IgD-negative memory B cell (primary cell): ENCODE measurements at regions not wholly inside any gene's neighbourhood (a gene's known extent, or its start where the extent isn't known, plus 50 kb on each side); places are given as distances from the start of the nearest gene placed in this dataset.
"Not testable (repeated sequence)": the region's sequence is repeated elsewhere in the genome, so short reads cannot be mapped to it uniquely, and the experiment has no call there.

Source experiments
- H3K27ac Mint-ChIP-seq, 3 donors: one replicate each; pipeline ENCODE4 v1.8.0; 2020 to 2022; ENCODE audit warnings: mild to moderate bottlenecking in 3 of 3, mixed read lengths in 3 of 3, moderate library complexity in 1 of 3
- H3K27me3 Mint-ChIP-seq: one replicate; pipeline ENCODE4 v1.8.0; 2021; ENCODE audit warnings: mixed read lengths
- H3K36me3 Mint-ChIP-seq: one replicate; pipeline ENCODE4 v1.8.0; 2020; ENCODE audit warnings: mild to moderate bottlenecking, mixed read lengths
- H3K4me1 Mint-ChIP-seq, 3 donors: one replicate each; pipeline ENCODE4 v1.8.0; 2020 to 2022; ENCODE audit warnings: mixed read lengths in 3 of 3, mild to moderate bottlenecking in 1 of 3
- H3K4me3 Mint-ChIP-seq, 4 donors: one replicate each; pipeline ENCODE4 v1.8.0; 2020 to 2022; ENCODE audit warnings: mild to moderate bottlenecking in 4 of 4, mixed read lengths in 4 of 4, moderate library complexity in 3 of 4
- H3K9me3 Mint-ChIP-seq, 3 donors: one replicate each; pipeline ENCODE4 v1.8.0; 2020 to 2021; ENCODE audit warnings: mixed read lengths in 3 of 3, mild to moderate bottlenecking in 1 of 3

- Mint-ChIP-seq H3K9me3 (peaks cover 3 to 4% (median 3%) of the 10 kb centered on the region in 3 donors), H3K36me3 (peaks cover 4% of the 10 kb centered on the region), H3K27me3 (peaks cover 3% of the 10 kb centered on the region), H3K4me3 (no peak overlapping the region), H3K27ac (no peak overlapping the region), H3K4me1 (no peaks in the 10 kb centered on the region)
Measured at GRCh38 chr1:38197312-38198061, 150.9 kb upstream of the POU3F1 start.

- Mint-ChIP-seq H3K4me1 (peaks cover 0 to 2% (median 0%) of the 10 kb centered on the region in 3 donors), H3K9me3 (peaks cover 0 to under 1% (median 0%) of the 10 kb centered on the region in 3 donors), H3K27me3 (peaks cover 3% of the 10 kb centered on the region), H3K4me3 (no peak overlapping the region), H3K36me3 (no peaks in the 10 kb centered on the region), H3K27ac (no peak overlapping the region)
Measured at GRCh38 chr1:38194472-38194871, 147.9 kb upstream of the POU3F1 start.

- H3K4me1 Mint-ChIP-seq = peaks cover 0 to 2% (median 0%) of the 10 kb centered on the region in 3 donors
- no peak overlapping the region for H3K4me3 Mint-ChIP-seq
- H3K9me3 Mint-ChIP-seq = no peaks in the 10 kb centered on the region
- H3K36me3 Mint-ChIP-seq = no peaks in the 10 kb centered on the region
- no peak overlapping the region for H3K27ac Mint-ChIP-seq
- peaks cover 1% of the 10 kb centered on the region for H3K27me3 Mint-ChIP-seq
Measured at GRCh38 chr1:38193040-38193439, 146.4 kb upstream of the POU3F1 start.

GRCh38 chr1:38191461-38191860 lies 144.9 kb upstream of the POU3F1 start:
- Mint-ChIP-seq H3K4me1 (peaks cover 0 to 2% (median 0%) of the 10 kb centered on the region in 3 donors), H3K36me3 (no peaks in the 10 kb centered on the region), H3K4me3 (no peak overlapping the region), H3K9me3 (no peaks in the 10 kb centered on the region), H3K27me3 (no peaks in the 10 kb centered on the region), H3K27ac (peak overlapping the region in 2 of 3 donors; percentile 59 to 81)

- peaks cover 2% of the 10 kb centered on the region for H3K27me3 Mint-ChIP-seq
- H3K4me3 Mint-ChIP-seq = no peak overlapping the region
- H3K36me3 Mint-ChIP-seq = no peaks in the 10 kb centered on the region
- H3K4me1 Mint-ChIP-seq = peaks cover 0 to 2% (median 0%) of the 10 kb centered on the region in 3 donors
- no peaks in the 10 kb centered on the region for H3K9me3 Mint-ChIP-seq
- peak overlapping the region in 1 of 3 donors; percentile 81 for H3K27ac Mint-ChIP-seq
Measured at GRCh38 chr1:38190983-38191382, 144.4 kb upstream of the POU3F1 start.

DNA sequence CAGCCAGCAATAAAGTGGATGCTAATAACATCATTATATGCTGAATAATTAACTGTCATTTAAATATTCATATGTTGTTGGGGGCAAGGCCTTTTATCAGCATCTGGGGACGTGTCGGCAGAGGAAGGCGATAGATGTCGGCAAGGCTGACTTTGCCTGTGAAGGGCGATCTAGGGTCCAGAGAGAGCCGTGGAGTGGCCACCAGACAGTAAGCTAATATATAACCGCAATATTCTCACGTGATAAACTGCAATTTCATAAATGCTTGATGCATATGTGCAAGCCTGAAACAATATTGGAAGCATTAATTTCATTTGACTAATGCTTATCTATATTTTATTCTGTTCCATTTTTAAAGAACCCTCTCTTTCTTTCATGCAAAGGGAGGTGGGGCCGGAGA lies 141.0 kb upstream of the POU3F1 start:
- Mint-ChIP-seq H3K4me1 (peaks cover 0 to 2% (median 2%) of the 10 kb centered on the region in 3 donors), H3K4me3 (no peak overlapping the region), H3K27ac (no peak overlapping the region), H3K36me3 (no peaks in the 10 kb centered on the region), H3K27me3 (peaks cover 4% of the 10 kb centered on the region), H3K9me3 (no peaks in the 10 kb centered on the region)

DNA sequence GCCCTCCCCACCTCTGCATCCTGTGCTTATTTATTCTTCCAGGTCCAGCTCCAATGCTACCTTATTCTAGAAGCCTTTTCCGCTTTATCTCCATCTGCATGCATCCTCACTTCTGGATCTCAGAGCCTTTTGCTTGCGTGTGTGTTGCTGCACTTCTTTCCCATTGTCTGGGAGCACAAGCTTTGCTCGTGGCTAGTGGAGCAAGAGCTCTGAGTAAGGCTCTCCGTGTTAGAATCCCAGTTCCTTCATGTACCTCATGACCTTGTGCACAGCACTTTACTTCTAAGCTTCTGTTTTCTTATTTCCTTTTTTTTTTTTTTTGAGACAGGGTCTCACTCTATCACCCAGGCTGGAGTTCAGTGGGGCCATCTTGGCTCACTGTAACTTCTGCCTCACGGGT lies 140.0 kb upstream of the POU3F1 start:
- no peak overlapping the region for H3K4me3 Mint-ChIP-seq
- peaks cover 4% of the 10 kb centered on the region for H3K27me3 Mint-ChIP-seq
- H3K27ac Mint-ChIP-seq = no peak overlapping the region
- H3K4me1 Mint-ChIP-seq = peaks cover 0 to 2% (median 2%) of the 10 kb centered on the region in 3 donors
- no peaks in the 10 kb centered on the region for H3K9me3 Mint-ChIP-seq
- no peaks in the 10 kb centered on the region for H3K36me3 Mint-ChIP-seq

GRCh38 chr1:38185913-38186312 lies 139.3 kb upstream of the POU3F1 start:
- Mint-ChIP-seq H3K9me3 (no peaks in the 10 kb centered on the region), H3K27me3 (peaks cover 4% of the 10 kb centered on the region), H3K27ac (peak overlapping the region in 1 of 3 donors; percentile 54), H3K4me3 (no peak overlapping the region), H3K4me1 (peaks cover 0 to 2% (median 2%) of the 10 kb centered on the region in 3 donors), H3K36me3 (no peaks in the 10 kb centered on the region)

GRCh38 chr1:38183747-38184146 lies 137.2 kb upstream of the POU3F1 start:
- Mint-ChIP-seq H3K4me1 (peaks cover 0 to 2% (median 0%) of the 10 kb centered on the region in 3 donors), H3K9me3 (peaks cover 0 to 2% (median 0%) of the 10 kb centered on the region in 3 donors), H3K36me3 (no peaks in the 10 kb centered on the region)

DNA sequence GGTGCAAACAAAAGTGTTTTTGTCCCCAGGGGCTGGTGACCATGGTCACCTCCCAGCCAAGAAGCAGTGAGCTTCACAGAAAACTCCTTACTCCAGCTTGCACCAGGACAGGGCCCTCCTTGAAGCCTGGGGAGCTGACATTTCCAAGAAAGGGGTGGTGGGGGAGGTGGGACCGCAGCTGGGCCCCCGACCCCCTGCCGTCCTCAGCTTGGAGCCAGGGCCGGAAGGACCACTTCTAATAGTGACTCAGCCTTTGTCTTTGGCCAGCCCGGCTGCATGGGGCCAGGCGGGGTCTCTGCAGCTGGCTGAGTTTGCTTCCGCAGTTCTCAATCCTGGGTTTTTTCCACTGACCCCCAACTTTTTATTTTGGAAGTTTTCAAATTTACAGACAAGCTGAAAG lies 136.5 kb upstream of the POU3F1 start:
- Mint-ChIP-seq H3K4me1 (peaks cover 0 to 2% (median 0%) of the 10 kb centered on the region in 3 donors), H3K27ac (no peak overlapping the region), H3K27me3 (peaks cover 4% of the 10 kb centered on the region), H3K9me3 (peaks cover 0 to 2% (median 0%) of the 10 kb centered on the region in 3 donors), H3K36me3 (no peaks in the 10 kb centered on the region), H3K4me3 (no peak overlapping the region)

More at GRCh38 chr1:38183747-38184146, 137.2 kb upstream of the POU3F1 start:
- H3K27me3 Mint-ChIP-seq = peaks cover 4% of the 10 kb centered on the region
- peak overlapping the region in 1 of 3 donors; percentile 68 for H3K27ac Mint-ChIP-seq
- H3K4me3 Mint-ChIP-seq = no peak overlapping the region

- not testable (repeated sequence) for H3K9me3 Mint-ChIP-seq, H3K4me1 Mint-ChIP-seq, H3K27ac Mint-ChIP-seq, H3K36me3 Mint-ChIP-seq, H3K4me3 Mint-ChIP-seq, H3K27me3 Mint-ChIP-seq
Measured at GRCh38 chr1:38180388-38180787, 133.8 kb upstream of the POU3F1 start.

DNA sequence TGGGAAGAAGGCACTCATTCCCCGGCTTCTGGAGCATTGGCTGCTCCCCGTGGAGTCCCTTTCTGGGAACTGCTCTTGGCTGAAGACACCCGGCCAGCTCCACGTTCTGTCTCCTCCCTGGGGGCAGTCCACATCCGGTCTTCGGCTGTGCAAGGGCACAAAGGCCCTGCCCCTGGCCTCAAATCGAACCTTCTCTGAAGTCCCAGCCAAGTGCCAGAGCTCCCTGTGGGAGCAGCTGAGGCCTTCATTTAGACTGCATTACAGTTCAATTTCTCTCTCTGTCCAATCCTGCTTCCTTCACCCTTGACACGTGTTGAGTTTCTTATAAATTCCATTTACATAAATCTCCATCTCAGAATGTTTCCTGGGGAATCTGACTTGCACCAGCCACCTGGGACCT lies 132.9 kb upstream of the POU3F1 start:
- Mint-ChIP-seq H3K27me3 (peaks cover 2% of the 10 kb centered on the region), H3K9me3 (peaks cover 0 to 2% (median 0%) of the 10 kb centered on the region in 3 donors), H3K4me3 (no peak overlapping the region), H3K27ac (no peak overlapping the region), H3K4me1 (no peaks in the 10 kb centered on the region), H3K36me3 (no peaks in the 10 kb centered on the region)

- peaks cover 0 to 2% (median 0%) of the 10 kb centered on the region in 3 donors for H3K9me3 Mint-ChIP-seq
- no peaks in the 10 kb centered on the region for H3K27me3 Mint-ChIP-seq
- H3K4me3 Mint-ChIP-seq = no peak overlapping the region
- peaks cover 5 to 12% (median 10%) of the 10 kb centered on the region in 3 donors for H3K4me1 Mint-ChIP-seq
- no peak overlapping the region for H3K27ac Mint-ChIP-seq
- no peaks in the 10 kb centered on the region for H3K36me3 Mint-ChIP-seq
Measured at GRCh38 chr1:38178216-38178615, 131.6 kb upstream of the POU3F1 start.

GRCh38 chr1:38175121-38175520 lies 128.5 kb upstream of the POU3F1 start:
- no peaks in the 10 kb centered on the region for H3K36me3 Mint-ChIP-seq
- peaks cover 8 to 12% (median 10%) of the 10 kb centered on the region in 3 donors for H3K4me1 Mint-ChIP-seq
- no peaks in the 10 kb centered on the region for H3K9me3 Mint-ChIP-seq
- H3K4me3 Mint-ChIP-seq = no peak overlapping the region
- peak overlapping the region in 1 of 3 donors; percentile 80 for H3K27ac Mint-ChIP-seq
- H3K27me3 Mint-ChIP-seq = no peaks in the 10 kb centered on the region

- Mint-ChIP-seq H3K27ac (peak overlapping the region in 2 of 3 donors; percentile 10 to 32), H3K4me1 (peaks cover 8 to 12% (median 10%) of the 10 kb centered on the region in 3 donors), H3K9me3 (no peaks in the 10 kb centered on the region), H3K4me3 (peak overlapping the region in 1 of 4 donors; percentile 63), H3K36me3 (no peaks in the 10 kb centered on the region), H3K27me3 (no peaks in the 10 kb centered on the region)
Measured at GRCh38 chr1:38173848-38174247, 127.3 kb upstream of the POU3F1 start.
